A673 (cell line): ENCODE measurements at regions not wholly inside any gene's neighbourhood (a gene's known extent, or its start where the extent isn't known, plus 50 kb on each side); places are given as distances from the start of the nearest gene placed in this dataset.

Experiments
- BruUV-seq: library from RNA; stranded (reverse); fragments of 400-500 nt; replicated peaks from 2 replicates; lab custom pipeline; 2021; lab: Mats Ljungman, UMichigan
- CTCF ChIA-PET: fragments of 300-600 bp; sonication (Branson Sonifier 250); formaldehyde crosslinking; loops from one replicate; lab custom pipeline; 2022; ENCODE audit warnings: antibody characterized with exemption; lab: Charles Lee
- POLR2A ChIA-PET: fragments of 300-600 bp; sonication (Branson Sonifier 250); formaldehyde crosslinking; loops from one replicate; lab custom pipeline; 2022; ENCODE audit warnings: antibody characterized with exemption; ENCODE audit not compliant: low non-redundant PET; lab: Charles Lee
- DNase-seq: peaks from one replicate; pipeline ENCODE4 v3.0.0-alpha.2; 2015; ENCODE audit warnings: low spot score
- H3K27ac ChIP-seq: fragments of 200-600 bp; sonication (generic); 2 replicates; pipeline ENCODE4 v1.5.1; 2016; ENCODE audit warnings: mixed run types, low read depth, mild to moderate bottlenecking, mixed read lengths, antibody characterized with exemption, low read length; ENCODE audit not compliant: poor library complexity, severe bottlenecking
- H3K27me3 ChIP-seq: fragments of 200-600 bp; sonication (generic); replicated peaks from 2 replicates; pipeline ENCODE4 v1.6.1; 2017; ENCODE audit warnings: mixed run types, low read depth, mild to moderate bottlenecking, mixed read lengths, antibody characterized with exemption, low read length; ENCODE audit not compliant: insufficient read depth, poor library complexity
- H3K36me3 ChIP-seq: fragments of 200-600 bp; sonication (generic); 2 replicates; pipeline ENCODE4 v1.6.1; 2016; ENCODE audit warnings: mixed run types, mild to moderate bottlenecking, mixed read lengths, antibody characterized with exemption, low read length; ENCODE audit not compliant: insufficient read depth, poor library complexity, severe bottlenecking
- H3K4me1 ChIP-seq: fragments of 200-600 bp; sonication (generic); 2 replicates; pipeline ENCODE4 v1.6.1; 2017; ENCODE audit warnings: mixed run types, mild to moderate bottlenecking, mixed read lengths, antibody characterized with exemption, low read length; ENCODE audit not compliant: insufficient read depth, poor library complexity, severe bottlenecking
- H3K4me3 ChIP-seq: fragments of 200-600 bp; sonication (generic); 2 replicates; pipeline ENCODE4 v1.5.1; 2016; ENCODE audit warnings: low read depth, mixed run types, mild to moderate bottlenecking, mixed read lengths, low read length; ENCODE audit not compliant: poor library complexity, severe bottlenecking
- H3K9me3 ChIP-seq: fragments of 200-600 bp; sonication (generic); 2 replicates; pipeline ENCODE4 v1.6.1; 2016; ENCODE audit warnings: mixed run types, low read depth, mild to moderate bottlenecking, mixed read lengths, antibody characterized with exemption, low read length; ENCODE audit not compliant: poor library complexity, severe bottlenecking
- EZH2 ChIP-seq: fragments of 200-600 bp; sonication (generic); IDR thresholded peaks from 2 replicates; pipeline ENCODE4 v1.6.1; 2017; ENCODE audit warnings: borderline replicate concordance, low read depth, mild to moderate bottlenecking, mixed read lengths, antibody characterized with exemption, low read length; ENCODE audit not compliant: poor library complexity, severe bottlenecking
- intact Hi-C: fragments of 100-400 bp; cut with micrococcal nuclease; formaldehyde crosslinking; loops from one replicate; pipeline ENCODE4 v1.10.0; 2022; ENCODE audit not compliant: unreplicated experiment
- TF ChIP-seq, protein P1 (sequence below): fragments of 300-800, 200-600 bp; sonication (generic); conservative IDR thresholded peaks from 2 replicates; pipeline ENCODE4 v1.5.1; 2017; ENCODE audit warnings: low read depth, mild to moderate bottlenecking, antibody characterized with exemption, low read length, moderate library complexity, mixed read lengths

GRCh38 chr11:21625982-21626381, 566.9 kb upstream of the ANO5 start:
- BruUV-seq = no TSS peak
- CTCF ChIA-PET = no interaction called here

DNA sequence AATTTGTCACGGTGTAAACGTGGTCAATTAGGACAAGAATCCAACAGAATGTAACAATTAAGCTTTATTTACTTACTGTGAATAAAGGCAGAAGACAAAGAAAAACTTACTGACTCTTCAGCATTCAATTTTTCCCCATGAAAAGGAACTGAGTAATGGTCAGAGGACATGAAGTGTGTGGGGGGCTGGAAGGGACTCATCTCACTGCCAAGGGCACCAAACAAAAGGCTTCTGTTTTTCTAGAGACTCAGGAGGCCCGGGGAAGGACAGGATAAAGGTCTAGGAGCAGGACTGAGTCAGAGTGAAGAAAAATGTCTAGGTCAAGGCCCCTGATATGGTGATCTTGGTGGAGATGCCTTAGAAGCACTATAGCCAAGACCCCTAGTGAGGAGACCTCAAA, 564.2 kb upstream of the ANO5 start:
- Histone ChIP-seq H3K27ac (no peak overlapping the region), H3K4me3 (no peak overlapping the region), H3K36me3 (no peaks in the 10 kb centered on the region), H3K9me3 (no peaks in the 10 kb centered on the region), H3K4me1 (no peaks in the 10 kb centered on the region), H3K27me3 (no peaks in the 10 kb centered on the region)
- intact Hi-C loops = no loop called here
- ChIA-PET POLR2A (no interaction called here), CTCF (no interaction called here)
- TF ChIP-seq, protein P1, sequence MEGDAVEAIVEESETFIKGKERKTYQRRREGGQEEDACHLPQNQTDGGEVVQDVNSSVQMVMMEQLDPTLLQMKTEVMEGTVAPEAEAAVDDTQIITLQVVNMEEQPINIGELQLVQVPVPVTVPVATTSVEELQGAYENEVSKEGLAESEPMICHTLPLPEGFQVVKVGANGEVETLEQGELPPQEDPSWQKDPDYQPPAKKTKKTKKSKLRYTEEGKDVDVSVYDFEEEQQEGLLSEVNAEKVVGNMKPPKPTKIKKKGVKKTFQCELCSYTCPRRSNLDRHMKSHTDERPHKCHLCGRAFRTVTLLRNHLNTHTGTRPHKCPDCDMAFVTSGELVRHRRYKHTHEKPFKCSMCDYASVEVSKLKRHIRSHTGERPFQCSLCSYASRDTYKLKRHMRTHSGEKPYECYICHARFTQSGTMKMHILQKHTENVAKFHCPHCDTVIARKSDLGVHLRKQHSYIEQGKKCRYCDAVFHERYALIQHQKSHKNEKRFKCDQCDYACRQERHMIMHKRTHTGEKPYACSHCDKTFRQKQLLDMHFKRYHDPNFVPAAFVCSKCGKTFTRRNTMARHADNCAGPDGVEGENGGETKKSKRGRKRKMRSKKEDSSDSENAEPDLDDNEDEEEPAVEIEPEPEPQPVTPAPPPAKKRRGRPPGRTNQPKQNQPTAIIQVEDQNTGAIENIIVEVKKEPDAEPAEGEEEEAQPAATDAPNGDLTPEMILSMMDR = no peak
- no peak for TF ChIP-seq EZH2
- no peak for DNase-seq
- BruUV-seq = no TSS peak

More at GRCh38 chr11:21625982-21626381, 566.9 kb upstream of the ANO5 start:
- H3K4me1 ChIP-seq = no peaks in the 10 kb centered on the region
- H3K4me3 ChIP-seq = no peak overlapping the region
- DNase-seq = peak; percentile 79
- intact Hi-C loops = no loop called here
- H3K9me3 ChIP-seq = no peaks in the 10 kb centered on the region
- H3K36me3 ChIP-seq = no peaks in the 10 kb centered on the region
- POLR2A ChIA-PET = no interaction called here
- H3K27me3 ChIP-seq = no peaks in the 10 kb centered on the region
- TF ChIP-seq, protein P1 = no peak
- no peak for TF ChIP-seq EZH2
- H3K27ac ChIP-seq = no peak overlapping the region

- BruUV-seq = no TSS peak
- no peaks in the 10 kb centered on the region for H3K4me1 ChIP-seq
- intact Hi-C loops = no loop called here
- no peak overlapping the region for H3K27ac ChIP-seq
- no peak overlapping the region for H3K4me3 ChIP-seq
- no peak for DNase-seq
- H3K9me3 ChIP-seq = no peaks in the 10 kb centered on the region
- CTCF ChIA-PET = no interaction called here
- no peaks in the 10 kb centered on the region for H3K27me3 ChIP-seq
- H3K36me3 ChIP-seq = no peaks in the 10 kb centered on the region
- no peak for TF ChIP-seq EZH2
- TF ChIP-seq, protein P1 = no peak
- POLR2A ChIA-PET = no interaction called here
These were observed 561.9 kb upstream of the ANO5 start for GRCh38 chr11:21630934-21631478.
